ENCODE measurements at regions not wholly inside any gene's neighbourhood (a gene's known extent, or its start where the extent isn't known, plus 50 kb on each side); places are given as distances from the start of the nearest gene placed in this dataset.

DNA sequence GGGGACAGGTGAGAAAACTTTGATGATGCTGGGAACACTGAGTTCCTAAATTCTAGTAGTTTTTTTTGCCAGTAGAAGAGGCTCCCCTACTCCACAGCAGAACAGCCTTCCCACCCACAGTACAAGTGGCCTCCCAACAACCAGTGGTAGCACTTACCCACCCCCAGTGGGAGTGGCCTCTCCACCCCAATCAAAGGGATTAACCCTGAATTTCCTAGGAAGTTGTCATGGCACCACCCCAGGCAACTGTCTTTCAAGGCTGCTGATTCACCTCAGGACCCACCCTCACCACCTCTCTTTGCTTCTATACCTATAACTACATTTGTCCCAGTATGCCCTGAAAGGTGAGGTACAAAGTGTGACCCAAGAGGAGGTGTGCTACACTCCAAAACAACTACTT lies 81.4 kb upstream of the PRDX6 start:
- no peak overlapping the region for H3K4me3 Mint-ChIP-seq
- H3K4me1 Mint-ChIP-seq = peaks cover 21% of the 10 kb centered on the region
- ChIA-PET CTCF (no interaction called here), POLR2A (no interaction called here)
- H3K27ac Mint-ChIP-seq = no peak overlapping the region
- H3K9me3 Mint-ChIP-seq = peaks cover 19% of the 10 kb centered on the region
- ATAC-seq (peak; percentile 54), DNase-seq (ENCODE audit: low spot score) (no peak)
- TF ChIP-seq SMAD3 (CRISPR knock-in tag; IDR thresholded peaks at IDR 0.05; ENCODE audit: borderline replicate concordance) (no peak), ZNF423 (CRISPR knock-in tag; IDR thresholded peaks at IDR 0.05) (no peak), KAT7 (CRISPR knock-in tag; IDR thresholded peaks at IDR 0.05; ENCODE audit: borderline replicate concordance) (no peak), GTF2I (CRISPR knock-in tag; conservative IDR thresholded peaks at IDR 0.05) (no peak), ZNF416 (CRISPR knock-in tag; IDR thresholded peaks at IDR 0.05) (no peak), SMAD4 (CRISPR knock-in tag; IDR thresholded peaks at IDR 0.05) (no peak), HMGA2 (CRISPR knock-in tag; IDR thresholded peaks at IDR 0.05) (no peak), JUN (CRISPR knock-in tag; IDR thresholded peaks at IDR 0.05) (no peak), JAZF1 (CRISPR knock-in tag; IDR thresholded peaks at IDR 0.05) (no peak), ZNF263 (CRISPR knock-in tag; IDR thresholded peaks at IDR 0.05; ENCODE audit: low read depth) (no peak)
- TF ChIP-seq, protein P1, sequence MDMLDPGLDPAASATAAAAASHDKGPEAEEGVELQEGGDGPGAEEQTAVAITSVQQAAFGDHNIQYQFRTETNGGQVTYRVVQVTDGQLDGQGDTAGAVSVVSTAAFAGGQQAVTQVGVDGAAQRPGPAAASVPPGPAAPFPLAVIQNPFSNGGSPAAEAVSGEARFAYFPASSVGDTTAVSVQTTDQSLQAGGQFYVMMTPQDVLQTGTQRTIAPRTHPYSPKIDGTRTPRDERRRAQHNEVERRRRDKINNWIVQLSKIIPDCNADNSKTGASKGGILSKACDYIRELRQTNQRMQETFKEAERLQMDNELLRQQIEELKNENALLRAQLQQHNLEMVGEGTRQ (CRISPR knock-in tag; IDR thresholded peaks at IDR 0.05) = no peak
- TF ChIP-seq, protein P2, sequence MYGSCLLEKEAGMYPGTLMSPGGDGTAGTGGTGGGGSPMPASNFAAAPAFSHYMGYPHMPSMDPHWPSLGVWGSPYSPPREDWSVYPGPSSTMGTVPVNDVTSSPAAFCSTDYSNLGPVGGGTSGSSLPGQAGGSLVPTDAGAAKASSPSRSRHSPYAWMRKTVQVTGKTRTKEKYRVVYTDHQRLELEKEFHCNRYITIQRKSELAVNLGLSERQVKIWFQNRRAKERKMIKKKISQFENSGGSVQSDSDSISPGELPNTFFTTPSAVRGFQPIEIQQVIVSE (CRISPR knock-in tag; IDR thresholded peaks at IDR 0.05; ENCODE audit: borderline replicate concordance) = no peak
- peaks cover 12% of the 10 kb centered on the region for H3K36me3 Mint-ChIP-seq
- no peaks in the 10 kb centered on the region for H3K27me3 Mint-ChIP-seq (ENCODE audit: low read depth)

DNA sequence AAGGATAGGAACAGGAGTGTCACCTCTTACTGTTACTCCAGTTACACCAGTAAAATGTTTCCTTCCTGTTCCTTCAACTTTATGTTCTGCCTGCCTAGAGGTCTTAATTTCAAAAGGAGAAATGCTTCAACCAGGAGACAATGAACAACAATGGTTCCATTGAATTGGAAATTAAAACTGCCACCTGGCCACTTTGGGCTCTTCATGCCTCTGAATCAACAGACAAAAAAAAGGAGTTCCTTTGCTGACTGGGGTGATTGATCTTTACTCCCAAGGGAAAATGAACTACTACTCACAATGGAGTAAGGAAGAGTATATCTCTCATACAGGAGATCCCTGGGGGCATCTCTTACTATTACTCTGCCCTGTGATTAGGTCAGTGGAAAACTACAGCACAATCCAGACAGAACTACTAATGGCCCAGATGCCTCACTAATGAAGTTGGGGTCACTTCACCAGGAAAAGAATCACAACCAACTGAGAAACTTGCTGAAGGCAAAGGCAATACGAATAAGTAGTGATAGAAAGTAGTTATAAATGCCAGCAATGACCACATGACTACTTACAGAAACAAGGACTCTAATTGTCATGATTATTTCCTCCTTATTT lies 76.6 kb upstream of the PRDX6 start:
- CTCF ChIA-PET = no interaction called here
- Mint-ChIP-seq H3K4me1 (peaks cover 30% of the 10 kb centered on the region), H3K27ac (peak overlapping the region; percentile 79), H3K9me3 (peaks cover 28% of the 10 kb centered on the region), H3K27me3 (ENCODE audit: low read depth) (no peaks in the 10 kb centered on the region), H3K36me3 (peaks cover 12% of the 10 kb centered on the region), H3K4me3 (no peak overlapping the region)
- POLR2A ChIA-PET = no interaction called here
- TF ChIP-seq SMAD3 (CRISPR knock-in tag; IDR thresholded peaks at IDR 0.05; ENCODE audit: borderline replicate concordance) (no peak), PRRX2 (CRISPR knock-in tag; IDR thresholded peaks at IDR 0.05) (no peak), GABPB1 (CRISPR knock-in tag; IDR thresholded peaks at IDR 0.05) (no peak), ZNF138 (CRISPR knock-in tag; conservative IDR thresholded peaks at IDR 0.05) (no peak), TCF7 (CRISPR knock-in tag; IDR thresholded peaks at IDR 0.05; ENCODE audit: low read depth) (no peak), OVOL2 (CRISPR knock-in tag; IDR thresholded peaks at IDR 0.05; ENCODE audit: borderline replicate concordance) (no peak), ZNF671 (CRISPR knock-in tag; IDR thresholded peaks at IDR 0.05) (no peak)
- TF ChIP-seq, protein P3, sequence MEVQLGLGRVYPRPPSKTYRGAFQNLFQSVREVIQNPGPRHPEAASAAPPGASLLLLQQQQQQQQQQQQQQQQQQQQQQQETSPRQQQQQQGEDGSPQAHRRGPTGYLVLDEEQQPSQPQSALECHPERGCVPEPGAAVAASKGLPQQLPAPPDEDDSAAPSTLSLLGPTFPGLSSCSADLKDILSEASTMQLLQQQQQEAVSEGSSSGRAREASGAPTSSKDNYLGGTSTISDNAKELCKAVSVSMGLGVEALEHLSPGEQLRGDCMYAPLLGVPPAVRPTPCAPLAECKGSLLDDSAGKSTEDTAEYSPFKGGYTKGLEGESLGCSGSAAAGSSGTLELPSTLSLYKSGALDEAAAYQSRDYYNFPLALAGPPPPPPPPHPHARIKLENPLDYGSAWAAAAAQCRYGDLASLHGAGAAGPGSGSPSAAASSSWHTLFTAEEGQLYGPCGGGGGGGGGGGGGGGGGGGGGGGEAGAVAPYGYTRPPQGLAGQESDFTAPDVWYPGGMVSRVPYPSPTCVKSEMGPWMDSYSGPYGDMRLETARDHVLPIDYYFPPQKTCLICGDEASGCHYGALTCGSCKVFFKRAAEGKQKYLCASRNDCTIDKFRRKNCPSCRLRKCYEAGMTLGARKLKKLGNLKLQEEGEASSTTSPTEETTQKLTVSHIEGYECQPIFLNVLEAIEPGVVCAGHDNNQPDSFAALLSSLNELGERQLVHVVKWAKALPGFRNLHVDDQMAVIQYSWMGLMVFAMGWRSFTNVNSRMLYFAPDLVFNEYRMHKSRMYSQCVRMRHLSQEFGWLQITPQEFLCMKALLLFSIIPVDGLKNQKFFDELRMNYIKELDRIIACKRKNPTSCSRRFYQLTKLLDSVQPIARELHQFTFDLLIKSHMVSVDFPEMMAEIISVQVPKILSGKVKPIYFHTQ (CRISPR knock-in tag; IDR thresholded peaks at IDR 0.05) = no peak
- TF ChIP-seq, protein P4, sequence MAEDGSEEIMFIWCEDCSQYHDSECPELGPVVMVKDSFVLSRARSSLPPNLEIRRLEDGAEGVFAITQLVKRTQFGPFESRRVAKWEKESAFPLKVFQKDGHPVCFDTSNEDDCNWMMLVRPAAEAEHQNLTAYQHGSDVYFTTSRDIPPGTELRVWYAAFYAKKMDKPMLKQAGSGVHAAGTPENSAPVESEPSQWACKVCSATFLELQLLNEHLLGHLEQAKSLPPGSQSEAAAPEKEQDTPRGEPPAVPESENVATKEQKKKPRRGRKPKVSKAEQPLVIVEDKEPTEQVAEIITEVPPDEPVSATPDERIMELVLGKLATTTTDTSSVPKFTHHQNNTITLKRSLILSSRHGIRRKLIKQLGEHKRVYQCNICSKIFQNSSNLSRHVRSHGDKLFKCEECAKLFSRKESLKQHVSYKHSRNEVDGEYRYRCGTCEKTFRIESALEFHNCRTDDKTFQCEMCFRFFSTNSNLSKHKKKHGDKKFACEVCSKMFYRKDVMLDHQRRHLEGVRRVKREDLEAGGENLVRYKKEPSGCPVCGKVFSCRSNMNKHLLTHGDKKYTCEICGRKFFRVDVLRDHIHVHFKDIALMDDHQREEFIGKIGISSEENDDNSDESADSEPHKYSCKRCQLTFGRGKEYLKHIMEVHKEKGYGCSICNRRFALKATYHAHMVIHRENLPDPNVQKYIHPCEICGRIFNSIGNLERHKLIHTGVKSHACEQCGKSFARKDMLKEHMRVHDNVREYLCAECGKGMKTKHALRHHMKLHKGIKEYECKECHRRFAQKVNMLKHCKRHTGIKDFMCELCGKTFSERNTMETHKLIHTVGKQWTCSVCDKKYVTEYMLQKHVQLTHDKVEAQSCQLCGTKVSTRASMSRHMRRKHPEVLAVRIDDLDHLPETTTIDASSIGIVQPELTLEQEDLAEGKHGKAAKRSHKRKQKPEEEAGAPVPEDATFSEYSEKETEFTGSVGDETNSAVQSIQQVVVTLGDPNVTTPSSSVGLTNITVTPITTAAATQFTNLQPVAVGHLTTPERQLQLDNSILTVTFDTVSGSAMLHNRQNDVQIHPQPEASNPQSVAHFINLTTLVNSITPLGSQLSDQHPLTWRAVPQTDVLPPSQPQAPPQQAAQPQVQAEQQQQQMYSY (CRISPR knock-in tag; IDR thresholded peaks at IDR 0.05) = no peak
- TF ChIP-seq, protein P5, sequence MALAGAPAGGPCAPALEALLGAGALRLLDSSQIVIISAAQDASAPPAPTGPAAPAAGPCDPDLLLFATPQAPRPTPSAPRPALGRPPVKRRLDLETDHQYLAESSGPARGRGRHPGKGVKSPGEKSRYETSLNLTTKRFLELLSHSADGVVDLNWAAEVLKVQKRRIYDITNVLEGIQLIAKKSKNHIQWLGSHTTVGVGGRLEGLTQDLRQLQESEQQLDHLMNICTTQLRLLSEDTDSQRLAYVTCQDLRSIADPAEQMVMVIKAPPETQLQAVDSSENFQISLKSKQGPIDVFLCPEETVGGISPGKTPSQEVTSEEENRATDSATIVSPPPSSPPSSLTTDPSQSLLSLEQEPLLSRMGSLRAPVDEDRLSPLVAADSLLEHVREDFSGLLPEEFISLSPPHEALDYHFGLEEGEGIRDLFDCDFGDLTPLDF (CRISPR knock-in tag; IDR thresholded peaks at IDR 0.05) = no peak
- TF ChIP-seq, protein P6, sequence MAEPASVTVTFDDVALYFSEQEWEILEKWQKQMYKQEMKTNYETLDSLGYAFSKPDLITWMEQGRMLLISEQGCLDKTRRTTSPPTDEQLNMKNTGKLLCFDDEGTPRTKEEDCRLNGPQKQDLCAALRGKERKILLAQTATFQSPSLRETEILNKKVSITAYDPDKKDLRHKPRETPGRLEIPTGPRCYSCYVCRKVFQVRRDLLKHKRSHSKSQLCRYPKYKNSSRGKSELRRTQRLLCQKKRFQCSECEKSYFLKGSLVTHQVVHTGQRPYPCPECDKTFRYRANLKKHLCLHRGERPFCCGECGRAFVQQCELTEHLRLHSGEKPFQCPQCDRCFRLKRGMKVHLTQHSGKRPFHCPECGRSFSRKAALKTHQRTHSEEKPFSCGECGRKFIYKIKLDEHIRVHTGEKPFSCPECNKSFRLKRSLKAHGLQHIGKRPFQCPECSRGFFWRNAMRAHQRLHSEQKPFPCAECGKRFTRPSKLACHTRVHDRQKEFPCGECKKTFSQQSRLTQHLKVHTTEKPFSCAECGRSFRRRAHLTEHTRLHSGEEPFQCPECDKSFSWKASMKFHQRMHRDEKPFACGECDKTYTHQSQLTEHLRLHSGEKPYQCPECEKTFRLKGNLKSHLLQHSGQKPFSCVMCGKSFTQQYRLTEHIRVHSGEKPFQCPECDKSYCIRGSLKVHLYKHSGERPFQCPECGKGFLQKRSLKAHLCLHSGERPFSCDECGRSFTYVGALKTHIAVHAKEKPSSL (CRISPR knock-in tag; conservative IDR thresholded peaks at IDR 0.05) = no peak
- peak; percentile 78 for ATAC-seq
- no peak for DNase-seq (ENCODE audit: low spot score)

Data from WTC11 (cell line).